Hypothalamus (tissue), 51 donors: ENCODE measurements at regions not wholly inside any gene's neighbourhood (a gene's known extent, or its start where the extent isn't known, plus 50 kb on each side); places are given as distances from the start of the nearest gene placed in this dataset.
A peak's percentile ranks its signal among the peaks of the same experiment; 100 is the strongest.

Experiments
- DNase-seq, 51 donors: peaks; one replicate each; lab custom pipeline; 2025; lab: John Stamatoyannopoulos, UW

GRCh38 chr16:80366023-80366422 lies 174.8 kb upstream of the DYNLRB2 start:
- no peak for DNase-seq

GRCh38 chr16:80362816-80363215 lies 178.0 kb upstream of the DYNLRB2 start:
- DNase-seq = no peak

GRCh38 chr16:80356365-80356764 lies 184.4 kb upstream of the DYNLRB2 start:
- no peak for DNase-seq

- no peak for DNase-seq
These were observed 185.5 kb upstream of the DYNLRB2 start for GRCh38 chr16:80355335-80355734.

- DNase-seq = no peak
These were observed 190.7 kb upstream of the DYNLRB2 start for GRCh38 chr16:80350061-80350460.

- peak in 35 of 51 donors; percentile 5 to 81 (median 30) for DNase-seq
These were observed 192.9 kb upstream of the DYNLRB2 start for GRCh38 chr16:80347900-80348299.

GRCh38 chr16:80347002-80347401 lies 193.8 kb upstream of the DYNLRB2 start:
- no peak for DNase-seq

GRCh38 chr16:80346111-80346632 lies 194.6 kb upstream of the DYNLRB2 start:
- DNase-seq = peak in 5 of 51 donors; percentile 1 to 22 (median 2)

- DNase-seq = no peak
These were observed 195.1 kb upstream of the DYNLRB2 start for GRCh38 chr16:80345701-80346100.

GRCh38 chr16:80344570-80344969 lies 196.2 kb upstream of the DYNLRB2 start:
- DNase-seq = no peak

GRCh38 chr16:80341263-80341662 lies 199.5 kb upstream of the DYNLRB2 start:
- DNase-seq = no peak

GRCh38 chr16:80337786-80338185 lies 203.0 kb upstream of the DYNLRB2 start:
- no peak for DNase-seq

GRCh38 chr16:80330803-80331202 lies 210.0 kb upstream of the DYNLRB2 start:
- DNase-seq = no peak

- DNase-seq = no peak
These were observed 210.6 kb upstream of the DYNLRB2 start for GRCh38 chr16:80330150-80330549.

GRCh38 chr16:80327740-80328139 lies 213.1 kb upstream of the DYNLRB2 start:
- no peak for DNase-seq

- no peak for DNase-seq
These were observed 216.4 kb upstream of the DYNLRB2 start for GRCh38 chr16:80324371-80324770.

- DNase-seq = no peak
These were observed 217.0 kb upstream of the DYNLRB2 start for GRCh38 chr16:80323808-80324195.

GRCh38 chr16:80323187-80323807 lies 217.5 kb upstream of the DYNLRB2 start:
- DNase-seq = peak in 24 of 51 donors; percentile 4 to 55 (median 19)

GRCh38 chr16:80319181-80319580 lies 221.6 kb upstream of the DYNLRB2 start:
- no peak for DNase-seq

- no peak for DNase-seq
These were observed 222.7 kb upstream of the DYNLRB2 start for GRCh38 chr16:80318107-80318506.

- no peak for DNase-seq
These were observed 223.2 kb upstream of the DYNLRB2 start for GRCh38 chr16:80317599-80318037.

- no peak for DNase-seq
These were observed 223.7 kb upstream of the DYNLRB2 start for GRCh38 chr16:80317116-80317515.

- DNase-seq = no peak
These were observed 226.8 kb upstream of the DYNLRB2 start for GRCh38 chr16:80314042-80314441.
